ENCODE measurements at regions not wholly inside any gene's neighbourhood (a gene's known extent, or its start where the extent isn't known, plus 50 kb on each side); places are given as distances from the start of the nearest gene placed in this dataset.

DNA sequence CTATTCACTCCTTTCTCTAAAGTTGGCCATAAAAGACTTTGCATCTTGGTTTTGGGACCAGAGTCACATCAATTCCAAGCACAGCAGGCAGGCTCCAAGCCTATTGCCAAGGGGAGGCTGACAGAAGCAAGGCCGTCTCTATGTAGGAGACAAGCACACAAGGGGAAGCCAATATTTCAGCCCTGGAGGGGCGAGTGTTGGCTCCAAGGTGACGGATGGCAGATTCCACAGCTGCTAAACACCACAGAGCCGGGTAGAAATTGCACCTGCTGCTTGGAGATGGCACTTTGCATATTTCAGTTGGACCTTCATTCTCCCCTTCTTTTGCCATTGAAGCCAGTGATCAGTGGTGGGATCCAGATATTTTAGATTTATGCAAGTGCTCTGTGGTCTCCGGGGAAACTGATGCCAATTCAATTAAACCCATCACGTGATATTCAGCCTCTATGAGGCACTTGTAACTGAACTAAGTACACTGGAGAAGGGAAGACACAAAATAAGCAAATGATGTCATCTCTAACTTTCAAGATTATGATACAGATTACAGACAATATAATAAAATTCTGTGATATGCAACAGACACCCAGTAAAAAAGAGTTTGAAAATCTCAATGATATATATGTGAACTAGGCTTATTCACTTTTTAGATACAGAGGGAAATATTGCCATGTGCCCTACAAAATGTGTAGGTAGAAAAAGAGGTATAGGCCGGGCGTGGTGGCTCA lies 102.8 kb upstream of the GREM2 start:
- TF ChIP-seq POLR2A (IDR thresholded peaks at IDR 0.05) (no peak), CTCF (IDR thresholded peaks at IDR 0.05) (no peak)

All from testis (tissue), 2 donors.